Stimulated activated naive CD8-positive, alpha-beta T cell treated with anti-CD3 and anti-CD28 coated beads, Interleukin-15, amount 100 ng/mL, for 72 hours (primary cell): ENCODE measurements at regions not wholly inside any gene's neighbourhood (a gene's known extent, or its start where the extent isn't known, plus 50 kb on each side); places are given as distances from the start of the nearest gene placed in this dataset.
A peak's percentile ranks its signal among the peaks of the same experiment; 100 is the strongest.

Experiments
- ATAC-seq: fragments of 150-1000 bp; cut with Tn5 transposase; 2 replicates; pipeline ENCODE4 v1.10.0; 2021; ENCODE audit warnings: mild to moderate bottlenecking, moderate library complexity
- DNase-seq, 2 donors: peaks; one replicate each; pipeline ENCODE4 v3.0.0; 2021 to 2022
- H3K27ac Mint-ChIP-seq, 2 donors: one replicate each; pipeline ENCODE4 v1.8.0; 2022; ENCODE audit warnings: mild to moderate bottlenecking in 2 of 2, mixed read lengths in 2 of 2, moderate library complexity in 2 of 2
- H3K27me3 Mint-ChIP-seq: one replicate; pipeline ENCODE4 v1.8.0; 2022; ENCODE audit warnings: mixed read lengths
- H3K4me1 Mint-ChIP-seq: one replicate; pipeline ENCODE4 v1.8.0; 2022; ENCODE audit warnings: mild to moderate bottlenecking, mixed read lengths
- H3K4me3 Mint-ChIP-seq, 2 donors: one replicate each; pipeline ENCODE4 v1.8.0; 2022; ENCODE audit warnings: mild to moderate bottlenecking in 2 of 2, mixed read lengths in 2 of 2, moderate library complexity in 1 of 2
- H3K9me3 Mint-ChIP-seq, 2 donors: one replicate each; pipeline ENCODE4 v1.8.0; 2022; ENCODE audit warnings: mixed read lengths in 2 of 2

- DNase-seq (no peak), ATAC-seq (no peak)
- H3K9me3 Mint-ChIP-seq: peaks cover 4 to 7% of the 10 kb centered on the region in 2 donors
- peak overlapping the region in 1 of 2 donors; percentile 71 for H3K27ac Mint-ChIP-seq
- H3K27me3 Mint-ChIP-seq: no peaks in the 10 kb centered on the region
- peaks cover 24% of the 10 kb centered on the region for H3K4me1 Mint-ChIP-seq
- no peak overlapping the region for H3K4me3 Mint-ChIP-seq
Observed at GRCh38 chr22:26781596-26781995, 124.2 kb downstream of the MIAT start.

GRCh38 chr22:26783885-26784284 lies 126.5 kb downstream of the MIAT start:
- Mint-ChIP-seq H3K27ac (no peak overlapping the region), H3K27me3 (no peaks in the 10 kb centered on the region), H3K4me3 (no peak overlapping the region), H3K9me3 (peaks cover 4 to 7% of the 10 kb centered on the region in 2 donors), H3K4me1 (peaks cover 33% of the 10 kb centered on the region)
- DNase-seq: no peak
- ATAC-seq: no peak

- Mint-ChIP-seq H3K4me1 (peaks cover 33% of the 10 kb centered on the region), H3K9me3 (peaks cover 0 to 2% of the 10 kb centered on the region in 2 donors), H3K27me3 (no peaks in the 10 kb centered on the region), H3K27ac (peak overlapping the region in 1 of 2 donors; percentile 14), H3K4me3 (no peak overlapping the region)
- DNase-seq: no peak
- ATAC-seq: no peak
Observed at GRCh38 chr22:26784772-26785171, 127.4 kb downstream of the MIAT start.

DNA sequence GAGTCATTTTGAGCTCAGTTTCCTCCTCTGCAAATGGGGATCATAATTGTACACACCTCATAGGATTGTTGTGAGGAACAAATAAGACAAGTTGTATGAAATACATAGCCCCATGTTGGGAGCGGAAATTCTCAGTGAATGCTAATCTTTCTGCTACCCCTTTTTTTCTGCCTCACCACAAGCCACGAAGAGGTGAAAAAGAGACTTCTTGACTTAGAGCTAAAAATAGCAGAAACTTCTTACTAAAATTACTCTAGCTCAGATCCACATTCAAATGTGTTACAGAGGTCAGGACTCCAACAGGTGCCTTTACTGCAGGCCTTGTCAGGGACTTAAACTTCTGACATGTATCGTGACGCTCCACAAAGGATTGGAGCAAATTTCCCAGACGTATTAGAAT lies 128.5 kb downstream of the MIAT start:
- H3K27ac Mint-ChIP-seq: peak overlapping the region in 1 of 2 donors; percentile 72
- H3K27me3 Mint-ChIP-seq: no peaks in the 10 kb centered on the region
- no peaks in the 10 kb centered on the region for H3K9me3 Mint-ChIP-seq
- ATAC-seq (no peak), DNase-seq (no peak)
- peaks cover 33% of the 10 kb centered on the region for H3K4me1 Mint-ChIP-seq
- H3K4me3 Mint-ChIP-seq: no peak overlapping the region

DNA sequence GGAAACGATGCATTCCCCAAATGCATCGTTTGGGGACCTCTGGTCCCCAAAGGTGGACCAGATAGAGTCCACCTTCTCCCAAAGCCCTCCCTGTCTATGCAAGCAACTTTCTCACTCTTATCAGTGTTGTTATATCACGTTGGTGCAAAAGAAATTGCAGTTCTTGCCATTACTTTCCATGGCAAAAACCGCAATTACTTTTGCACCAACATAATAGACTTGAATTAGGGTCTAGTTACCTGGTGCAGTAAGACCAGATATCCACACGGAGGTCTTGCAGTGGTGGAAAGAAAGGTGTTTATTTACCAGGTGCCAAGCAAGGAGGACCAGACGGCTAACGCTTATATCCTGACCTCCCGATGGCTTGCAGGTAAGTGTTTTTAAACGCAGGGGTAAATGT lies 129.0 kb downstream of the MIAT start:
- Mint-ChIP-seq H3K4me1 (peaks cover 33% of the 10 kb centered on the region), H3K27ac (peak overlapping the region in 1 of 2 donors; percentile 72), H3K27me3 (no peaks in the 10 kb centered on the region), H3K9me3 (no peaks in the 10 kb centered on the region), H3K4me3 (no peak overlapping the region)
- DNase-seq: no peak
- no peak for ATAC-seq

DNA sequence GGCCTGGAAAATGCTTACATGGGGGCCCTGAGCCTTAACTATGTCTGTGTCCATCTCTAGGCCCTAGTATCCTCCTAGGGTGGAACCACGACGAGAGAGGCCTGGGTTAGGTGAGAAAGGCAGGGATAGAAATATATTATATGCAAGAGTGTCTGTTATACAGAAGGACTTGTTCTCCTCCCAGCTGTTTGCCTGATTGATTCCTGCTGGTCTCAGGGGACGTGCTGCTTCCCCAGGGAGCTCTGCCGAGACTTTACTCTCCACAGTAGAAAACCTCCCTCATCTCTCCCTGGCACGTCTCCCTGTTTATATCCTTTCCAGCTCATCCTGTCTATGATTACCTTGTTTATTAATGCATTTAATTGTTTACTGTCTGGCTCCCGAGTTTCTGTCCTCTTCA lies 132.6 kb downstream of the MIAT start:
- ATAC-seq (no peak), DNase-seq (no peak)
- Mint-ChIP-seq H3K4me1 (peaks cover 26% of the 10 kb centered on the region), H3K27ac (peak overlapping the region in 1 of 2 donors; percentile 8), H3K4me3 (no peak overlapping the region), H3K9me3 (peaks cover 0 to 4% of the 10 kb centered on the region in 2 donors), H3K27me3 (no peaks in the 10 kb centered on the region)

DNA sequence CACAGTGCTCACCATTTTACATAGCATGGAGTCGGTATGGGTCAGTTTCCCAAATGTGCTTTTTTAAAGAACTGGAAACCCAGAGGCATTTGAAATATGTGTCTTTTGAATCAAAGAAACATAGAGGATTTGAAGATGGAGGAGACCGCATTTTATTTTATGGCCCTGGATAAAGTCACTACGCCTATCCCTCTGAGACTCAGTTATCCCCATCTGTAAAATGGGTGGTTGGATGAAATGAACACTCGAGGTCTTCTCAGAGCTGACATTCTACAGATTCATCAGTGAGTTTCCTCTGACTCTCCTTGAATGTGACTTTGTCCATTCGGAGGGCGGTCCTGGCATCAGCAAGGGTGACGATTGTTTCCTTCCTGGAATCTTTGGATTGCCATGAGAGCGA lies 135.1 kb downstream of the MIAT start:
- Mint-ChIP-seq H3K27ac (no peak overlapping the region), H3K4me3 (no peak overlapping the region), H3K27me3 (no peaks in the 10 kb centered on the region), H3K4me1 (no peaks in the 10 kb centered on the region), H3K9me3 (peaks cover 0 to 7% of the 10 kb centered on the region in 2 donors)
- DNase-seq (no peak), ATAC-seq (no peak)

DNA sequence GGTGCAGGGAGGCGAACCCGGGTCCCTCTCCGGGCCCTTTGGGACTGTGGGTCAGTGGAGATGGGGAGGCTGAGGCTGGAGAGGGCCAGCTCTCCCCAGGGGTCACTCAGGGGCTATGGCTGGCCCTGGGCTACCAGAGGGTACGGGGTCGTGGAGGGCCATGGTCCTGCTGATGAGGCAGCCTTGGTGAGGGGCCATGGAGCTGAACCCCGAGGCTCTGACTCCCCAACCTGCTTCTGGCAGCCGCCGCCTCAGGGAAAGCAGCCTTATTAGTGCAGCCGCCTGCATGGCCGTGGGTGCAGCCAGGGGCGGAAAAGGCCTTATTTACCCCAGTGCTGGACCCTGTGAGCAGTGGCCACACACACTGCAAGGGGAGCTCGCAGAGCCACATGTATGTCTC lies 139.4 kb downstream of the MIAT start:
- H3K9me3 Mint-ChIP-seq: peaks cover 0 to 7% of the 10 kb centered on the region in 2 donors
- no peak for ATAC-seq
- no peak for DNase-seq
- no peak overlapping the region for H3K27ac Mint-ChIP-seq
- no peak overlapping the region for H3K4me3 Mint-ChIP-seq
- no peaks in the 10 kb centered on the region for H3K27me3 Mint-ChIP-seq
- H3K4me1 Mint-ChIP-seq: no peaks in the 10 kb centered on the region

GRCh38 chr22:26797910-26798309 lies 140.5 kb downstream of the MIAT start:
- ATAC-seq: no peak

DNA sequence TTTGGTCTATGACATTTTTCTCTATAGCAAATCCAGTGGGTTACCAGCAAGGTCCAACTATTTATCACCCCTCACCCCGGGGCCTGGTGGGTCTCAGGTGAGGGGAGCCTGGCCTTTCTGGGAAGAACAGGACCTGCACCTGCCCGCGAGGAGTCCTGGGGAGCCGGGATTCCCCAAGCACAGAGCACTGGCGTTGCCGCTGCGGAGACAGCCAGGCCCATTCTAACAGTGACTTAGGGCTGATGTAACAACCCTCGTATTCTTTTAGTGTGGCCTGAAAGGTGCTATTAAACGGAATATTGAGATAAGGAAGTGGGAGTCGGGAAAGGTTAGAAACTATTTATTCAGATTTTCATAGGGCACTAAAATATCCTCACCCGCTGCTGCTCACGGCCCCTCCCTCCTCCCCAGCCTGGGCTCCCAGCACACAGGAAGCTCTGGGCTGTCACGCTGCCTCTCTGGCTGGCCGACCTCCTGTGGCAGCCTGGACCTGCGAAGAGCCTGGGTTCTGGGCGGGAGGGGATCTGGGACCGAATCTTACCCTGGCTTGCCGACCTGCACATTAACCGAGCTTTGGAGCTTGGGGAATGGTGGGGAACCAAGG lies 141.2 kb downstream of the MIAT start:
- peaks cover 0 to 7% of the 10 kb centered on the region in 2 donors for H3K9me3 Mint-ChIP-seq
- H3K4me3 Mint-ChIP-seq: no peak overlapping the region
- no peak for ATAC-seq
- no peaks in the 10 kb centered on the region for H3K27me3 Mint-ChIP-seq
- H3K4me1 Mint-ChIP-seq: no peaks in the 10 kb centered on the region
- H3K27ac Mint-ChIP-seq: no peak overlapping the region
- no peak for DNase-seq

More at GRCh38 chr22:26797910-26798309, 140.5 kb downstream of the MIAT start:
- Mint-ChIP-seq H3K9me3 (peaks cover 0 to 7% of the 10 kb centered on the region in 2 donors), H3K27me3 (no peaks in the 10 kb centered on the region), H3K27ac (no peak overlapping the region), H3K4me3 (no peak overlapping the region), H3K4me1 (no peaks in the 10 kb centered on the region)
- DNase-seq: no peak

- no peaks in the 10 kb centered on the region for H3K9me3 Mint-ChIP-seq
- no peak for ATAC-seq
- no peak overlapping the region for H3K4me3 Mint-ChIP-seq
- H3K27ac Mint-ChIP-seq: peak overlapping the region; percentile 3 to 49
- no peaks in the 10 kb centered on the region for H3K4me1 Mint-ChIP-seq
- no peaks in the 10 kb centered on the region for H3K27me3 Mint-ChIP-seq
- DNase-seq: no peak
Observed at GRCh38 chr22:26800858-26801257, 143.5 kb downstream of the MIAT start.

GRCh38 chr22:26801449-26801848 lies 144.1 kb downstream of the MIAT start:
- ATAC-seq: no peak
- H3K4me3 Mint-ChIP-seq: no peak overlapping the region
- no peak for DNase-seq
- no peaks in the 10 kb centered on the region for H3K27me3 Mint-ChIP-seq
- no peaks in the 10 kb centered on the region for H3K9me3 Mint-ChIP-seq
- H3K27ac Mint-ChIP-seq: no peak overlapping the region
- H3K4me1 Mint-ChIP-seq: no peaks in the 10 kb centered on the region

DNA sequence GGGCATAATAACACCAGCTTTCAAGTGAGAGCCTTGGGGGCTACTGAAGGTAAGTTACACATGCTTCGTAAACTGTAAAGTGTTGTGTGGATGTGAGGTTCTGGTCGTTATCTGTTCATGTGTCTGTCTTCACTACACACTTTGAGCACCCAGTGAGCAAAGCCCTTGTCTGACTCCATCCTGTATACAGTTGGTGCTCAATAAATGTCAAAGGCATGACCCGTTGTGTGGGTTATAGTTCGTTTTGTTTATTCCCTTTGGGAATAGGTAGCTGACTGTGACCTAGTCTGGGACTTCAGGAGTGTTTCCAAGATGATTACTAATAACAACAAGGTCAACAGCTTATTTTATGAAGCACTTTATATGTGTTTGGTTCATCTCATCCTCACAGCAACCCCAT lies 146.9 kb downstream of the MIAT start:
- ATAC-seq: no peak
- no peaks in the 10 kb centered on the region for H3K27me3 Mint-ChIP-seq

GRCh38 chr22:26804911-26805539 lies 147.6 kb downstream of the MIAT start:
- DNase-seq (no peak), ATAC-seq (no peak)
- H3K27me3 Mint-ChIP-seq: no peaks in the 10 kb centered on the region
- no peak overlapping the region for H3K4me3 Mint-ChIP-seq
- H3K9me3 Mint-ChIP-seq: peaks cover 0 to 4% of the 10 kb centered on the region in 2 donors
- H3K27ac Mint-ChIP-seq: peak overlapping the region in 1 of 2 donors; percentile 60
- no peaks in the 10 kb centered on the region for H3K4me1 Mint-ChIP-seq

More for the DNA sequence above, 146.9 kb downstream of the MIAT start:
- H3K27ac Mint-ChIP-seq: no peak overlapping the region
- peaks cover 0 to 4% of the 10 kb centered on the region in 2 donors for H3K9me3 Mint-ChIP-seq
- H3K4me1 Mint-ChIP-seq: no peaks in the 10 kb centered on the region
- DNase-seq: no peak
- no peak overlapping the region for H3K4me3 Mint-ChIP-seq

DNA sequence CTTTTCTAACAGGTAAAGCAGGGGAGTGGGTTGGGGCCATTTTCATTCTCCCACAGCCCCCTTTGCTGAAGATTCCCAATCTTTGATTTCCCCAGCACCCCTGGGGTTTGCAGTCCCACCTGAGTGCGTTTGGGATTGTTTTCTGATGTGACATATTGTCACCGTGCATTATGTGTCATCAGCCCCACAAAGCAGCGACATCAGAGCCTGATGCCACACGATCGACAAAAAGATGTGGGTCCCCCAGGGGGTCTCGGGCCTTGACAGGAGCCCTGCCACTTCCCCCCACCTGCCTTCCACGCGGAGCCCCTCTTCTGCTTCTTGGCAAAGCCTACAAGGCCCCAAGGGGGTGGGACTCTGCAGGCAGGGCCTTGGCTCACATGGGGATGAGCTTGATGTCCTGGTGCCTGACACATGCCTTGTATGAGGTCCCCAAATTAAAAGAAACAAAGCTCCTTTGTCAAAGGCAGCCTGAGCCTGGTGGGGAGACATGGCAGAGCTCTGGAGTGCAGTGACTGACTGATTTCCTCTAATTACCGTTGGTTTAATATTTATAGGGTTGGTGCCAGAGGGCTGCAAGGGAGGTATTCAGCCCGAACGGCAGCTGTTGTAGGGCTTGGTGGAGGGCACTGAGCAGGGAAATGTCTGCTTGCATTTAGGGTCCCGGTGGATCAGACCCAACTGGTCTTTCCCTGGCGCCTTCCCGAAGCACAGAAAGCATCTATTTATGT lies 149.2 kb downstream of the MIAT start:
- no peak for DNase-seq
- no peak overlapping the region for H3K27ac Mint-ChIP-seq
- ATAC-seq: no peak
- H3K4me3 Mint-ChIP-seq: no peak overlapping the region
- peaks cover 0 to 4% of the 10 kb centered on the region in 2 donors for H3K9me3 Mint-ChIP-seq
- no peaks in the 10 kb centered on the region for H3K27me3 Mint-ChIP-seq
- H3K4me1 Mint-ChIP-seq: no peaks in the 10 kb centered on the region

- ATAC-seq (no peak), DNase-seq (no peak)
- H3K9me3 Mint-ChIP-seq: peaks cover 0 to 4% of the 10 kb centered on the region in 2 donors
- H3K27me3 Mint-ChIP-seq: no peaks in the 10 kb centered on the region
- H3K27ac Mint-ChIP-seq: no peak overlapping the region
- H3K4me3 Mint-ChIP-seq: no peak overlapping the region
- no peaks in the 10 kb centered on the region for H3K4me1 Mint-ChIP-seq
Observed at GRCh38 chr22:26811647-26811992, 154.2 kb downstream of the MIAT start.
